C4-2B (cell line): ENCODE measurements at regions not wholly inside any gene's neighbourhood (a gene's known extent, or its start where the extent isn't known, plus 50 kb on each side); places are given as distances from the start of the nearest gene placed in this dataset.

ENCODE experiments used
- H3K27ac ChIP-seq: fragments of 450-650 bp; 2 replicates; pipeline ENCODE4 v1.5.1; 2017
- ZFX ChIP-seq: fragments of 450-650 bp; IDR thresholded peaks from 2 replicates; pipeline ENCODE4 v1.6.1; 2017
- TF ChIP-seq, protein P1 (sequence below): fragments of 450-650 bp; conservative IDR thresholded peaks from 2 replicates; pipeline ENCODE4 v1.5.1; 2017; ENCODE audit warnings: mild to moderate bottlenecking

DNA sequence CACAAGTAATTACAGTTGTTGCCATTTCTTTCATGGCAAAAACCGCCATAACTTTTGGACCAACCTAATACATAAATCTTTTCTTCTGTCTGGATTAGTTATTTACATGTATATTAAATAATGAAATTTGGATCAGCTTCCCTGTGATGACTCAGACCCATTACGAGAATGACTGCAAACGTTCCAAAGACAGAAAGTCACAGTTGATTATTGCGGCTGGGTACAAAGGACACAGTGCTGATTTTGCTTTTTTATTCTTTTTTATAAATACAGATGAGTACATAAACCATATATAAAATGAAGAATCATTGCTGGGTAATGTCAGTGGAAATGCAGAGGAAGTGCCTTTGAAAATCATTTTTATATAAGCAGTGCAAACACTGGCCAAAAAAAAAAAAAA is 126.2 kb downstream of the TWIST2 start:
- H3K27ac ChIP-seq: no peak overlapping the region
- TF ChIP-seq ZFX: no peak
- TF ChIP-seq, protein P1, sequence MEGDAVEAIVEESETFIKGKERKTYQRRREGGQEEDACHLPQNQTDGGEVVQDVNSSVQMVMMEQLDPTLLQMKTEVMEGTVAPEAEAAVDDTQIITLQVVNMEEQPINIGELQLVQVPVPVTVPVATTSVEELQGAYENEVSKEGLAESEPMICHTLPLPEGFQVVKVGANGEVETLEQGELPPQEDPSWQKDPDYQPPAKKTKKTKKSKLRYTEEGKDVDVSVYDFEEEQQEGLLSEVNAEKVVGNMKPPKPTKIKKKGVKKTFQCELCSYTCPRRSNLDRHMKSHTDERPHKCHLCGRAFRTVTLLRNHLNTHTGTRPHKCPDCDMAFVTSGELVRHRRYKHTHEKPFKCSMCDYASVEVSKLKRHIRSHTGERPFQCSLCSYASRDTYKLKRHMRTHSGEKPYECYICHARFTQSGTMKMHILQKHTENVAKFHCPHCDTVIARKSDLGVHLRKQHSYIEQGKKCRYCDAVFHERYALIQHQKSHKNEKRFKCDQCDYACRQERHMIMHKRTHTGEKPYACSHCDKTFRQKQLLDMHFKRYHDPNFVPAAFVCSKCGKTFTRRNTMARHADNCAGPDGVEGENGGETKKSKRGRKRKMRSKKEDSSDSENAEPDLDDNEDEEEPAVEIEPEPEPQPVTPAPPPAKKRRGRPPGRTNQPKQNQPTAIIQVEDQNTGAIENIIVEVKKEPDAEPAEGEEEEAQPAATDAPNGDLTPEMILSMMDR: no peak

DNA sequence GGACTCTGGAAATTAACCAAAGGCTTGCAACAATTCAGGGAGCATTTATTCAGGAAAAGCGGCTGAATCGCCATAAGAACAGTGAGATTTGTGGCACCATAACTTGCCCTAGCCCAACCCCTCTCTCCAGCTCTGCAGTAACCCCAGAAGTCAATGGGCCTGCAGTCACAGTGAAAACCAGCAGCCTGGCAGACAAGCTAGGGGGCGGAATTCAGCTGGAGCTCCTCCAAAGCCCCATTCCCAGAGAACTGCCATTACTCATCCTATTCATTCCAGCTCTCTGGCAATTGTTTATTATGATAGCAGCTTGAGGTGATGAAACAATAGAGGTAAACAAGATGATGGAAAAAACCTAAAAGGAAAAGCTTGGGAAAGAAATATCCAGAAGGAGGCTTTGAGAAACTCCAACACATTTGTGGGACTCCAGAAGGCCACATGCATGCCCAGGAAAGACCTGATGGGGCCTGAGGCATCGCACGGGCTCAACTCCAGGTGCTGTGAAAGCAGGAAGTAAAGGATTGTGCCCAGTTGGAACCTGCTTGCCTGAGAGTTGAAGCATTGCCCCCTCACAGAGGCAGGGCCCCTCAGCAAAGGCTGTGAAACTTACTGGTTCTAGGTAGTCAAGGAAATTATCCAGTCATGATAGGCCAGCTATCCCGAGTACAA is 126.7 kb downstream of the TWIST2 start:
- H3K27ac ChIP-seq: no peak overlapping the region

DNA sequence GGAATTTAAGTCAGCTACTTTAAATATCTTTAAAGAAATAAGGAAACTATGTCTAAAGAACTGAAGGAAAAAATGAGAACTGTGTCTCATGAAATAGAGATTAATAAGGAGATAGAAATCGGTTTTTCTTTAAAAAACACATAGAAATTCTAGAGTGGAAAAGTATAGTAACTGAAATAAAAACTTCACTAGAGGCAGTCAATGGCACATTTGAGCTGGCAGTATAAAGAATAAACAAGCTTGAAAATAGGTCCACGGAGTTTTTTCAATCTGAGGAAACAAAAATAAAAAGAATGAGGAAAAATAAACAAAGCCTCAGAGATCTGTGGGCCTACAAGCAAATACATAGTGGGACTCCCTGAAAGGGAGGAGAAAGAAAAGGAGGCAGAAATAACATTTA is 127.5 kb downstream of the TWIST2 start:
- TF ChIP-seq ZFX: no peak
- TF ChIP-seq, protein P1: no peak
- H3K27ac ChIP-seq: no peak overlapping the region

More for the DNA sequence above, 126.7 kb downstream of the TWIST2 start:
- TF ChIP-seq, protein P1: no peak
- no peak for TF ChIP-seq ZFX

DNA sequence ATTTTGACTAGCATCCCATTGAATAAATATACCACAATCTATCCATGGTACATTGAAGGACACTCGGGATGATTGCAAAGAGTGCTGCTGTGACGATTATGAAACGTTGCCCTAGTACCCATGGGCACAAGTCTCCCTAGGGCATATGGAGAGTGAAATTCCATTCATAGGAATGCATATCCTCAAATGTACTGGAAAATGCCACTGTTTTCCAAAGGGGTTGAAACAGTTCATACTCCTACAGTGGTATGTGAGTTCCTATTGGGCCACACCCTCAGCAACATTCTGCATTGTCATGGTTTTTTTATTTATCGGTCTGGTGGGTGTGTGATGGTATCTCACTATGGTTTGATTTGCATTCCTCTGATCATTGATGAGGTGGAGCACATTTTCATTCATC is 130.6 kb downstream of the TWIST2 start:
- no peak overlapping the region for H3K27ac ChIP-seq
- TF ChIP-seq ZFX: no peak
- TF ChIP-seq, protein P1: no peak

DNA sequence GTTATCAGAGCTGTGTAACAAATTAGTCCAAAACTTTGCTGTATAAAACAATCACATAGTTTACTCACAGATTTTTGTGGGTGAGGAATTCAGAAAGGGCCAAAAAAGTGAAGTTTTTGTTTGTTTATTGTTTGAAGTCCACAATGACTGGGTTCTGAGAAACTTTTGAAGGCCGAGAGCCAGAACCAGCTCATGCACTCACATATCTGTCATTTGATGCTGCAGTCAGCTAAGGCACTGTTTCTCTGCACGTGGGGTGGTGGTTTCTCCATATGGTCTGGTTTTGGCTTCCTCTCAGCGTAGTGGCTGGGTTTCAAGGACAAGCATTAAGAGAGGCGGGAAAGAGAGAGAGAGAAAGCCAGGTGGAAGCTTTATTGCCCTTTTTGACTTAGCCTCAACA is 131.8 kb downstream of the TWIST2 start:
- TF ChIP-seq, protein P1: no peak
- no peak for TF ChIP-seq ZFX
- no peak overlapping the region for H3K27ac ChIP-seq

DNA sequence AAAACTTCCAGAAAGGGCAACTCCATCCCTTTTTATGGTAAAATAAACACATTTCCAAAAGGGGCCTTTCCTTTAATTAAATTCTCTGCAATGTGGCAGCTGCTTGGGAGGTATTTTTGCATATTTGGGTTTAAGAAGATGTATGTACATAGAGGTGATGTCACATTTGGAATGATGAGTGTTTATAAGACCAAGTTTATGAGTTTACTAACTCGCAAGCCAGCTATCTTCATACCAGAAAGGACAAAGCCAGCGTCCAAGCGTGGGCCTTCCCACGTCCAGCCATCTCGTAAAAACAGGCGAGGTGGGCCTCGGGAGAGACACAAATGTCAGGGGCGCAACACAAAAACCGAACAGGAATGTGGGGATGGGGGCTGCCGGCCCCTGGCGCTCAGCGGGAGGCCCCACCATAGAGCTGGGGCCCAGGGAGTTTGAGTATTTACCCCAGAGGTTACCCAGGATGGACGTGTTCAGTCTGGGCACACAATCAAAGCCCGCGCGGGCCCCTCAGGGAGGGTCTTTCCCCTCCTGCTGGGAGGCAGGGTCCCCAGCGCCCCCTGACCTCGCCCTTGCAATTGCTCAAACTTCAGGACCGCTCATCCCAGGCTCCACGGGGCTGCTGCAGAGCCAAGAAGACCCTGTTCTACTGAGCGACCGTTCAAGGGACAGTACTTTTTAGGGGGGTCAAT is 137.3 kb downstream of the TWIST2 start:
- TF ChIP-seq, protein P1: no peak
- TF ChIP-seq ZFX: no peak
- no peak overlapping the region for H3K27ac ChIP-seq

DNA sequence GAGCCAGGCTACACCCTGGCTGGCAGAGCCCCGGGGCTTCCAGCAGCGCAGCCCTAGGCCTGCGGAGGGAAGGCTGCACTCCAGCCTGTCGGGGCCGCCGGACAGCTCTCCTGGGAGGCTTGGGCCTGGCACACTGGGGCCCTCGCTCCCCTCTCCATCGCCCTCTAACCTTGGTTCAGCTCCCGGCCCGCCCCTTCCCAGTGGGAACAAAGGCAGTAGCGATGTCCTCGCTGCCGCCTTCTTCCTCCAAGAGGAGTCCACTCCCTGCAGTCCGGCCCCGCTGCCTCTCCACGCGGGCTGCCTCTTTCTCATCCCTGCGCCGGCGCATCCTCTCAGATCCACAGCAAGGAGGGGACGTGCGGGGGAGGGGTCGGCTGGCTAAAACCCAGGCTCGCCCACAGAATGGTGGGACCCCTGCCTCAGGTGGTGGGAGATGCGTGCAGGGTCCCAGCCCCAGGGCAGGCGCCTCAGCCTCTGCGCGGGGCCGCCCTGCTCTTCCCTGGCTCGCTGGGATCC is 138.1 kb downstream of the TWIST2 start:
- no peak overlapping the region for H3K27ac ChIP-seq
- no peak for TF ChIP-seq ZFX
